ENCODE measurements at regions not wholly inside any gene's neighbourhood (a gene's known extent, or its start where the extent isn't known, plus 50 kb on each side); places are given as distances from the start of the nearest gene placed in this dataset.

GRCh38 chr6:158870649-158870957 is 51.4 kb upstream of the EZR start:
- H4K91ac ChIP-seq (ENCODE audit: insufficient read depth, low read depth, low read length): no peak overlapping the region
- H3K14ac ChIP-seq (replicated peaks; ENCODE audit: low read depth, low read length): 0 out of 2 replicates have a peak overlapping the region, but pooled peaks have one; percentile 97
- DNase-seq (no peak), ATAC-seq (ENCODE audit: low read depth) (no peak)
- H3K9me1 ChIP-seq (ENCODE audit: insufficient read depth, low read length): peaks cover 10% of the 10 kb centered on the region
- no peak overlapping the region for H3K56ac ChIP-seq (ENCODE audit: extremely low read depth, insufficient read depth, low read length)
- intact Hi-C loops (cut with micrococcal nuclease): no loop called here
- ChIA-PET POLR2A (ENCODE audit: unreplicated experiment) (no interaction called here), CTCF (no interaction called here)
- in situ Hi-C loops (cut with MboI; ENCODE audit: low sequenced_read_pairs): no loop called here
- 98% methylated on average over 3 of the region's 4 CpGs; no CpG with 5 or more reads in 1 of the 2 experiments for WGBS, 2 experiments (ENCODE audit: extremely low coverage in 2 of 2, insufficient read length in 1 of 2)
- H2BK5ac ChIP-seq (ENCODE audit: low read depth, low read length, poor library complexity, severe bottlenecking): no peak overlapping the region
- no peaks in the 10 kb centered on the region for H4K20me1 ChIP-seq (ENCODE audit: insufficient read depth, low read length)
- 0 out of 3 replicates have a peak overlapping the region, but pooled peaks have one; percentile 90 for H2BK15ac ChIP-seq (ENCODE audit: low read depth, low read length)
- H3K4me3 ChIP-seq (ENCODE audit: insufficient read depth, low read depth, low read length): no peak overlapping the region
- dilution Hi-C loops (cut with HindIII; ENCODE audit: low sequenced_read_pairs, unreplicated experiment): no loop called here
- TF ChIP-seq CEBPB (IDR thresholded peaks at IDR 0.05; ENCODE audit: low read depth, low read length): no peak
- no peak for TF ChIP-seq NFE2L2 (IDR thresholded peaks at IDR 0.05; ENCODE audit: low read depth, low read length)
- TF ChIP-seq POLR2A (IDR thresholded peaks at IDR 0.05; ENCODE audit: low read depth, low read length): no peak
- no peak for TF ChIP-seq BHLHE40 (IDR thresholded peaks at IDR 0.05; ENCODE audit: low read depth, low read length)
- TF ChIP-seq RFX5 (IDR thresholded peaks at IDR 0.05; ENCODE audit: low read depth, low read length): no peak
- no peak for TF ChIP-seq MXI1 (IDR thresholded peaks at IDR 0.05; ENCODE audit: borderline replicate concordance, low read depth, low read length)
- TF ChIP-seq CHD1 (IDR thresholded peaks at IDR 0.05; ENCODE audit: low read depth, low read length): no peak
- TF ChIP-seq SMC3 (IDR thresholded peaks at IDR 0.05; ENCODE audit: low read depth, low read length): no peak
- TF ChIP-seq USF2 (IDR thresholded peaks at IDR 0.05; ENCODE audit: low read depth, low read length): no peak
- TF ChIP-seq MAFK (IDR thresholded peaks at IDR 0.05; ENCODE audit: low read depth, low read length): no peak
- no peak for TF ChIP-seq FOS (IDR thresholded peaks at IDR 0.05; ENCODE audit: low read depth, low read length)
- no peak for TF ChIP-seq RAD21 (IDR thresholded peaks at IDR 0.05; ENCODE audit: low read length)
- TF ChIP-seq ELK1 (IDR thresholded peaks at IDR 0.05; ENCODE audit: borderline replicate concordance, low read depth, low read length): no peak
- no peak for TF ChIP-seq CTCF (conservative IDR thresholded peaks at IDR 0.05; ENCODE audit: low read depth, low read length)
- no peak for TF ChIP-seq MAZ (IDR thresholded peaks at IDR 0.05; ENCODE audit: borderline replicate concordance, low read depth, low read length)
- TF ChIP-seq RCOR1 (IDR thresholded peaks at IDR 0.05; ENCODE audit: insufficient replicate concordance, low read length): no peak
- H2AK5ac ChIP-seq (ENCODE audit: low read depth, low read length): peak overlapping the region; percentile 90; the same call in 1 of the 2 replicates
- no peak overlapping the region for H3K18ac ChIP-seq (ENCODE audit: low read depth, low read length)
- peak overlapping the region in 1 of 2 experiments; percentile 68; a peak in 1 of 4 replicates for H4K8ac ChIP-seq (ENCODE audit: low read depth in 2 of 2, low read length in 2 of 2)
- no peak overlapping the region for H3K27ac ChIP-seq (ENCODE audit: insufficient read depth, low read length)
- no TSS peak for BruUV-seq (replicated peaks)
- no peaks in the 10 kb centered on the region; a peak in 1 of 4 replicates for H3K79me1 ChIP-seq (ENCODE audit: low read depth in 1 of 2, low read length in 2 of 2)
- no peak overlapping the region for H3K9ac ChIP-seq (ENCODE audit: low read depth, low read length)
- H2BK20ac ChIP-seq (ENCODE audit: low read depth, low read length): peak overlapping the region; percentile 73
- no peak overlapping the region for H3K4me2 ChIP-seq (ENCODE audit: low read depth, low read length)
- H2AK9ac ChIP-seq (replicated peaks; ENCODE audit: low read depth, low read length, poor library complexity): no peak overlapping the region
- H3K9me3 ChIP-seq (ENCODE audit: control insufficient read depth, insufficient read depth, low read length): no peaks in the 10 kb centered on the region
- H4K5ac ChIP-seq (ENCODE audit: low read depth, low read length): no peak overlapping the region
- no peak overlapping the region for H2AFZ ChIP-seq (replicated peaks; ENCODE audit: low read length, poor library complexity)
- no peaks in the 10 kb centered on the region for H3K4me1 ChIP-seq (ENCODE audit: control insufficient read depth, insufficient read depth, low read length)
- H3K4ac ChIP-seq (ENCODE audit: low read depth, low read length): no peak overlapping the region
- H3K36me3 ChIP-seq (ENCODE audit: control insufficient read depth, insufficient read depth, low read length): no peaks in the 10 kb centered on the region
- H3K27me3 ChIP-seq (ENCODE audit: control insufficient read depth, insufficient read depth, low read length): no peaks in the 10 kb centered on the region
- H2BK120ac ChIP-seq (ENCODE audit: low read depth, low read length): no peak overlapping the region
- no peak overlapping the region for H3K23ac ChIP-seq (ENCODE audit: low read depth, low read length)
